HG03442 (cell line): ENCODE measurements at regions not wholly inside any gene's neighbourhood (a gene's known extent, or its start where the extent isn't known, plus 50 kb on each side); places are given as distances from the start of the nearest gene placed in this dataset.
"Not testable (repeated sequence)": the region's sequence is repeated elsewhere in the genome, so short reads cannot be mapped to it uniquely, and the experiment has no call there.

Experiments
- ATAC-seq: cut with Tn5 transposase; IDR thresholded peaks from one replicate; pipeline ENCODE4 v1.9.1; 2021; ENCODE audit warnings: mild to moderate bottlenecking, moderate library complexity; ENCODE audit not compliant: unreplicated experiment

DNA sequence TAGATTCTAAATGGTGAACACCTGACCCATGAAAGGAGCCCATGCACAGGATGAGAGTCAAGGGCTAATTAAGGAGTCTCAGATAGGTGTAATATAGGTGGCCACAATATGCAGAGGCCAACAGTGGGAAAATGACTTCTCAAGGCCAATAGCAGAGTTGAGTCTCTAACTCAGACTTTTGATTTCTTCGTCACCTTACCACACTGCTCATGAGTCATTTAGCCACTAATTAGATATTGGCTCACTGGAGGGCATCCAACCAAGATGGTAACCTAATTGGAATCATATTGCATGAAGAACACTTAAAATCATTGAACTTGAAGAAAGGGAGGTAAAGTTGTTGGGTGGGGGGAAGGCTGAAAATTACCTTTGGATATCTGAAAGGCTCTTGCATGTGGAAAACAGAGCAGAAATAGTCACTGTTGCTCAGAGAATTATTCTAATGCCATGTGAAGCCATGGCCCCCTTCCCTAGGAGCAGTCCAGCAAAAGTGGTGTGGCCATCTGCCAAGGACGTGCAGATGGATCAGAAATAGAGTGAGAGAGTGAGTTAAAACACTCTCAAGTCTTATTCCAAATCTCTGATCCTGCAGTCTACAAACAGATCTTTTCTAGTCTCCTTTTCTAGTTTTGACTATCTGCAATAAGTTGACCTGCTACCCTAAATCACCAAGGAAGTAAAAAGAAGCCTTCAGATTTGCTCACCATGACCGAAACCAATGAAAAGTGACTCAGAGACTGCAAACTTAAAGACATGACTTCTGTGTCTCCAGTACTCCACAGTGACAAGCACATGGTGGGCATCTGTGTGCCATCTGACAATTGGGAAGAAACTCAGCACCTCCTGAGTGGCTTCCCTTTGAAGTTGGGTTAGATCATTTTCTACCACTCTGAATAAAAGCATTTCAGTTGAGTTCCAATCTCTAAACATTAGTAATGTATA, 93.9 kb upstream of the C1QTNF7 start:
- ATAC-seq: no peak

DNA sequence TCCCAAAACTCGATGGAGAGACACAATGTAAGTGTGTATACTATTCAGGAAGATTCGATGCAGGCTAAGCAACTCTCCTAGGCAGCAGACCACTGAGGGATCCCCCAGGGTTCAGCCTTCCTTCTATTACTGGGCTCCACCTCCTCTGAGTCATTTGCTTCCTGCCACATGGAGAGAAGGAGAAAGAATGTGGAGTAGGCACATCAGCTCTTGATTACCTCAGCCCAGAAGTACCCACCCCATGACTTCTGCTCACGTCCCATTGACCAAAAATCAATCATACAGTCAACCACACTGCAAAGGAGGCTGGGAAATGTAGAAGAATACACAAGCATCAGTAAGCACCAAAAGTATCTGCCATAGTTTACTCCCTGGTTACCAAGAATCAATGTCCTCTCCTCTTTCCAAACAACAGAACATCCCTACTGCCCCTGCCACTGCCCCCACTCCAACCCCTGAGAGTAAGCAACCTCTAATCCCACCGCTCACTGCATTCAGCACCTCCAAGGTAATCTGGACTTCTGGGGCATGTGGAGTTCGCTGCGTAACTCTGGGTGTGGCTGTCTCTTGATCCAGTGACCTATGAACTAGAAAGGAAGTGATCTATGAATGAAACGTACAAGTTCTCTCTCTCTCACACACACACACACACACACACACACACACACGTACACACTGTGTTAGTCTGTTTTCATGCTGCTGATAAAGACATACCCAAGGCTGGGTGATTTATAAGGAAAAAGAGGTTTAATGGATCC, 91.2 kb upstream of the C1QTNF7 start:
- ATAC-seq: no peak

DNA sequence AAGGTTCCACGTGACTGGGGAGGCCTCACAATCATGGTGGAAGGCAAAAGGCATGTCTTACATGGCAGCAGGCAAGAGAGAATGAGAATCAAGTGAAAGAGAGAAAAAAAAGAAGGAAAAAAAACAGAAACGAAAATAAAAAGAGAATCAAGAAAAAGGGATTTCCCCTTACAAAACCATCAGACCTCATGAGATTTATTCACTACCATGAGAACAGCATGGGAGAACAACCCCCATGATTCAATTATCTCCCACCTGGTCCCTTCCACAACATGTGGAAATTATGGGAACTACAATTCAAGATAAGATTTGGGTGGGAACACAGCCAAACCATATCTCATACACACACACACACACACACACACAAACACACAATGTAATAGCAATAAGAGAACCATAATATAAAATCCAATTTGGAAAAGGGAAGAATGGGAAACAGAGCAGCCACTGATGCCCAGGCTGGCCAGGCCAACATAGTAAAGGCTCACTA, 90.6 kb upstream of the C1QTNF7 start:
- not testable (repeated sequence) for ATAC-seq

DNA sequence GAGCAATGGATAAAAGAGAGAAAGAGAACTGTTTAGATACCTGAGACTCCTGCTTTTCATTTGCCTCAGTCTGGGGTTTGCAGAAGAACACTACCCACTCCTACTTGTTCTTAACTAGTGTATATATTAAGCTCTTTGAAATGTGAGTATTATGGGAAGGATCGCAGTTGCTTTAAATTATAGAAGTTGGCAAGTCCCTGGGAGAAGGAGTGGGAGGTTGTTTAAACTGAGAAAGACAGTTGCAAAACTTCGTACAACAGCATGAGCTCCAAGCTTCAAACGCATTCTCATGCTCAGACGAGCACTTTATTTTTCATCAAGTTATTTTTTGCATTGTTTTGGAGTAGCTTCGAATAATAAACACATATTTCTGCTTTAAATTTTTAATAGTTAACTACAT, 88.1 kb upstream of the C1QTNF7 start:
- ATAC-seq: no peak

DNA sequence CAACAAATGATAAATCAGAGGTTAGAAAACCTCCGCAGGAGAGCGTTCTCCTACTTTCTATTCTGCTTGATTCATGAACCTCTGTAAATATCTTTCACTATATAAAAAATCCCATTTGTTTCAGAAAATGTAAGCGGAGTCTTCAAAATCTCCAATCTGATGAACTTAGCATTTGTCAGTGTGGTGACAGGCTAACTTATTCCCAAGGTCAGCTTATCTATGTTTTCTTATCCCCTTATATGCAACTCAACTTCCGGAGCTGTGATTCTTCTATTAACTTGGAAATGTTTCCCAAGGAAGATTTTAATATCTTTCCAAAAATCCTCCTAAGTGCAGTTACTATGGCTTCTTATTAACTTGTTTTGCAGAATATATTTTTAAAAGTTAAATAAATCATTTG, 87.5 kb upstream of the C1QTNF7 start:
- ATAC-seq: no peak

DNA sequence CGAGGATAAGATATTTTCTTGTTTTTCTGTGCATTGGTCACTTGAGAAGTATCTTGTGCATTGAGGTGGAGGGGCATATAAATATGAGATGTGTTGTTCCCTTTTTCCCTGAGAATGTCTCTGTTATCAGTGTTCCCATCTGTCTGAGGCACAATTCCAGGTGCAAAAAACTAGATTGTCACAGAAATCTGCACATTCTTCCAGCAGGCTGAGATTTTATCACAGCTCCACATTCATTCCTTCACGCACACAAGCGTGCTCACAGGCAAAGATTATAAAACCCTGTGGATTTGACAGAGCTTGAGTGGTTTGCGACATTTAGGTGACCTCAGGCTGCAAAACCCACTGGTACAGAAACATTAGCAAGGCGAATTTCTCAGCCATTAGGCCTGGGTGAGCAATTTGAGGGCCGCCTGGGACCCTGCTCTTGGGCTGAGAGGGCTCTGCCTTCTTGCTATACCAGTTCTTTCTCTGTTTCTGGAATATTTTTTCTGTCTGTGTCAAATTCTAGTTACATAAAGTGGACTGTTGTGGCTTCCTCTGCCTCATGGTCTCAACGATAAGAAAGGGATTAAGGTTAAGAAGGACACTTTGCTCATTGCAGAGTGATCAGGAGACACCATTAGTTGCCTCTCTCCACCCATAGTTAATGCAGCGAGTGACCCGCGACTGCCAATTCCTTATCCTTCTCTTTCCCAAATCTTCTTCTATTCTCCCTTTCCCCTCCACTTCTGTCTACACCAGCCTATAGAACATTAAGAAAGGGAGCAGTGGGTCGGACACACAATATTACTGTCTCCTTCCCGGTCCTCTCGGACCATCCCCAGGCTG, 86.7 kb upstream of the C1QTNF7 start:
- ATAC-seq: no peak

DNA sequence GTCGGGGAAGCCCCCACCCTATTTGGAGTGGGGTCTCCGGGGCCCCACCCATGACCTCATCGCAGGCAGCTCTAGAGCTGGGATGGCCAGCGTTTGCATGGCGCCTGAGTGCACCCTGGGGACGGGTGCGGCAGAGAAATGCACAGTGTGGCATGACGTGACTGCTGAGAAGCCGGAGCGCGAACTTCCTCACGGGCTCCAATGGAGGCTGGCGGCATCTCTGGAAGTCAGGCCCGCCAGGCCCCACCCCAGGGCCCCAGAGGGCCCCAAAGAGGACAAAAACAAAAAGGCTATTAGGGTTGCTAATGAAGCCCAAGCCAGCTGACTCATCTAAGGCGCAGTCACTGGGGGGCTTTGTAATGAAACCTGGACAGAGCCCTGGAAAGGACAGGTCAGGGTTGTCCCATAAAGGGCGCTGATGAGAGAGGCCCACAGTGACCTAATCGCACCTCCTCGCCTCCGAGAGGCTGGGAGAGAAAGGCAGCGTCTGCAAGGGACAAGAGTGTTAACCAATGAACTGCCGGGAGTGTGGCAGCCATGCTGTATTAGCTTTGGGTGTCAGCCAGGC, 86.0 kb upstream of the C1QTNF7 start:
- ATAC-seq: no peak

DNA sequence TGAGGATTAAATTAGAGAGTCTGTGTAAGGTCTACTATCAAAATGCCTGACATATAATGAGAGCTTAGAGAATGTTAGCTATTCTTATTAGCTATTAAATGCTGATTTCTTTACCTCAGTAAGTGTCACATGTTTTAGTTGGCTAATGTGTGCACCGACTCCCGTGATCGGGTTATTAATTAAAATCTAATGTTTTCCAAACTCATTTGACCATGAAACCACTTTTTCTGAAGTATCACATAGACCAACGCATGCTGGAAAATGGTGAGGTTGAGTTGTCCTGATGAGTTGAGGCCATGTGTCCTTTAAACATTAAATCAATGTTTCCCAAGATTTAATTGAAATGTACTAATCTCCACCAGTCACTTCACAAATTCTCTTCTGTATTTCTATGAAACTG, 84.8 kb upstream of the C1QTNF7 start:
- no peak for ATAC-seq

DNA sequence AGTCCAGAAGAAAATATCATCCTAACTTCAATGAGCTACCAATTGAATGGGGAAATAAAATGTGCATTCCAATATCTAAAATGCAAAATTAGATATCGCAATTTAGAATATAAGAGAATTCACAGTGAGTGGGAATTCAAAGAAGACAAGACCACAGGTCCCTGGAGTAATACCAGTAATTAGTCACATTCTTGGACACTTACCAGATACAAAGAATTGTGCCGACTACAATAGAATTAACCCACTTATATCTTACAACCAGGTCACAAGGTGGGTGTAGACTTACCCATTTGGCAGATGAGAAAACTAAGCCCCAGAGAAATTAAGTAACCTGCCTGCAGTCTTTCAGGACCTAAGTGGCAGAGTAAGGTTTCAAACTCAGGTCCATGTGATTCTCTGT, 84.3 kb upstream of the C1QTNF7 start:
- ATAC-seq: no peak

DNA sequence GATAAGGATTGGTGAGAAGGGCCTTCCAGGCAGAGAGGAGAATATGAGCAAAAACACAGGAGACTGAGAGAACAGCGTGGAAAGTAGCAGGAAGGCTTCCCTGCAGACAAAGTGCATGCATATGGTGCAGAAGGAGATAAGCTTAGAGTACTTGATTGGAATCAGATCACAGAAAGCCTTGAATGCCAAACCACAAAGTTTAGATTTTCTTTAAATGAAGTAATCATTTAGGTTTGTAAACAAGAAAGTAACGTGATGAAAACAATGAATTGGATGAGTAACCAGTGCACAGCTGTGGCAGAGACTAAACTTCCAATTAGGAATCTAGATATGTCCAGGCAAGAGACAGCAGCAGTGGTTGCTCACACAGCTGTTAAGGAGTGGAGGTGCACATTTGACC, 83.8 kb upstream of the C1QTNF7 start:
- no peak for ATAC-seq

DNA sequence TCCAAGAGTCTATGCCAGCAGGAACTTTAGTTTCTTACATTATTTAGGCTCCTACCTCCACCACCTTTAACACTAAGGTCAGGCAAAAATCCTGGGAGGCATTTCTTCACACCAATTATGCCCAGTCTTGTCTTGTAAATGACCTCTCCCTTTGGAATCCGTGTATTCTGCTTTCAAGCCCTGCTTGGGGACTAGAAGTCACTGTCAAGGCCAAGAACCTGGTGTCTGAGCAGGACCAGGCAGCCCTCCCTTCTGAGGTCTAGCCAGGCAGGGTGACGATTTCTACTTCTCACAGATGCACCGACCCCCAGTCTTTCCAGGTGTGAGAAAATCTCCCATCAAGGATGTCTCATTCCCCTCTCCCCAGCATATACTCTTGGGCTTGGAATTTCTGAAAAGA, 82.7 kb upstream of the C1QTNF7 start:
- no peak for ATAC-seq

DNA sequence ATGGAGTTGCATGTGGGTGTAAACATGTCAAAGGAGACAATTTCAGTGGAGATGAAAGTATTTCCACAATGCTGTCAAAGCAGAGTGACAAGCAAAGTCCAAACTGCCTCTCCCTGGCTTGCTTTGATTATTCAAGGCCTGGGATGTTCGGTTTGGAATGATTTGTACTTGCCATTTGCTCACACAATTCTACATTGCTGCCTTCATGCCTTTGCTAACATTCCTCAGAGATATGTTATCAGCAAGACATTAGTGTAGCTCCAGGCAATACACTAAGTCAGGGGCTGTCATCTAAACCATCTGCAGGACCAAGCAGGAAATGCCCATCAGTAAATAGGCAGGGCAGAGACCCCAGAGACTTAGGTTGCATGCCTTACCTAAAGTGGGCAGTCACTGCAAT, 79.6 kb upstream of the C1QTNF7 start:
- no peak for ATAC-seq

DNA sequence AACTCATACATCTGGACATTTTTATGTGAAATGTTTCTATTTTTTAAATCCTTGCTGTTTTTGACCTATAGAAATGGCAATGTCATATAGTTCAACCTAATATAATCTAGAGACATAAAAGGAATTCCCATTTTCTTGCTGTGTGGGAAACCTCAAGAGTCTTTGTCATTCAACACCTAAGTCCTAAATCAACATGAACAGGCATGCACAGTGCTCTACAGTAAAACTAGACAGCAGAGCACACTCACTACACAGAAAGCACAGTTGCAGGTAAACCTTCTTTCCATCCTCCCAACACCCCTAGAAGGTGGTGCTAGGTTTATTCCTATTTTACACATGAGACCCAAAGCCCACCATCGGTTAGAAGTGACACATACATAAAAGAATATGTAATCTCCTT, 79.1 kb upstream of the C1QTNF7 start:
- no peak for ATAC-seq

DNA sequence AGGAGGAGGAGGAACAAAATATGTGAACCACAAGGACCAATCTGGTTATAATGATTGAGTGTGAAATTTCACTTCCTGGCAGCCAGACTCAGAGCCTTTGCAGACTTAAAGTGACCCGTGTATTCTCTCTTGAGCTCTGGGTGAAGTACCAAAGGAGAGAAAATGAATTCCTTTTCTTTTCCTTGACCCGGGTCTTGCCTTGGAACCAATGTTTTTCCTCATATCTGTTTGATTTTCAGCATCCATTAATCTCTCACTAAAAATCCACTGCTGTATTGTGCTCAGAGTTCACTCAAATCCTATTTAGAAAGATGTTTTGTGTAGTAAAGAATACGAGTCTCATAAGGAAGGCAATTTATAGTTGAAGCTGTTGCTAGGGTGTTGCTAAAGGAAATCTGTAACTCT, 78.3 kb upstream of the C1QTNF7 start:
- ATAC-seq: no peak

DNA sequence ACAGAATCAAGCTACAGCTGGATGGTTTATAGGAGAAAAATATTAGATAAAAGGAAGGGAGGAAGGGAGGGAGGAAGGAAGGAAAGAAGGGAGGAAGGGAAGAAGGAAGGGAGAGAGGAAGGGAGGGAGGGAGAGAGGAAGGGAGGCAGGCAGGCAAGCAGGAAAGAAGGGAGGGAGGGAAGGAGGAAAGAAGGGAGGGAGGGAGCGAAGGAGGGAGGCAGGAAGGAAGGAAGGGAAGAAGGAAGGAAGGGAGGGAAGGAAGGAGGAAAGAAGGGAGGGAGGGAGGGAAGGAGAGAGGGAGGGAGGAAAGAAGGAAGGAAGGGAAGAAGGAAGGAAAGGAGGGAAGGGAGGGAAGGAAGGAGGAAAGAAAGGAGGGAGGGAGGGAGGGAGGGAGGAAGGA, 77.9 kb upstream of the C1QTNF7 start:
- ATAC-seq: no peak

DNA sequence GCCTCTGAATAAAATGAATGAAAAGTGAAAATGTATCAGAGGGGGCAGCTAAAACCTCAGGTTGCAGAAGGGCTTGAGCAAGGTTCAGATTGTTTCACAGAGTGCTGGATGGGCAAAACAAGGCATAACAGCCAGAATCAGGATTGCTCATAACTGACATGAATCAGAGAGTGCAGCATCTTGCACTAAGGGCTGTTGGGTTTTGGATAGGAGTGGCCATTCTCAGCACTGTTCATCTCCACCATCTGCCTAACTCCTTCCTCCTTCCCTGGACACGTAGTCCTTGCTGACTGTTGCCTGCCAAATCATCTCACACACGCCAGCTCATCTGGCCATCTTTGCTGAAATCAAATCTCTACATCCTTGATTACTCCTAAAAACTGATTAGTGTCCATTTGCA, 75.3 kb upstream of the C1QTNF7 start:
- no peak for ATAC-seq

DNA sequence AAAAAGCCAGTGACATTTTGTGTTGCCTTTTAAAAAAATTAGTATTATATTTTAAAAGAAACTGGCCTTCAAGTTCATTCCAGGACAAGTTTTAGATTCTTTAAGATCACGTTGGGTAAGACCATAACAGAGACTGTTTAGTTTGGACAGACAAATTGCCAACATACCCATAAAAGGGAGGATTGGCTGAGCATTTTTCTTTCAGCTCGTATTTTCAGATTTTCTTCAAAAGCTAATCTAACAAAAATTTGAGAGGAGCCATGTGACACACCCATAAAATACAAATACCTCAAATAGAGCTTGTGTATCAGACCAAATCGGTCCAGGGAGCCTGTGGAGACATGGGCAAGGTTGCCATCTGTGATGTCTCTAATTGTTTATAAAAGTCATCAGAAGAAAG, 74.6 kb upstream of the C1QTNF7 start:
- no peak for ATAC-seq

DNA sequence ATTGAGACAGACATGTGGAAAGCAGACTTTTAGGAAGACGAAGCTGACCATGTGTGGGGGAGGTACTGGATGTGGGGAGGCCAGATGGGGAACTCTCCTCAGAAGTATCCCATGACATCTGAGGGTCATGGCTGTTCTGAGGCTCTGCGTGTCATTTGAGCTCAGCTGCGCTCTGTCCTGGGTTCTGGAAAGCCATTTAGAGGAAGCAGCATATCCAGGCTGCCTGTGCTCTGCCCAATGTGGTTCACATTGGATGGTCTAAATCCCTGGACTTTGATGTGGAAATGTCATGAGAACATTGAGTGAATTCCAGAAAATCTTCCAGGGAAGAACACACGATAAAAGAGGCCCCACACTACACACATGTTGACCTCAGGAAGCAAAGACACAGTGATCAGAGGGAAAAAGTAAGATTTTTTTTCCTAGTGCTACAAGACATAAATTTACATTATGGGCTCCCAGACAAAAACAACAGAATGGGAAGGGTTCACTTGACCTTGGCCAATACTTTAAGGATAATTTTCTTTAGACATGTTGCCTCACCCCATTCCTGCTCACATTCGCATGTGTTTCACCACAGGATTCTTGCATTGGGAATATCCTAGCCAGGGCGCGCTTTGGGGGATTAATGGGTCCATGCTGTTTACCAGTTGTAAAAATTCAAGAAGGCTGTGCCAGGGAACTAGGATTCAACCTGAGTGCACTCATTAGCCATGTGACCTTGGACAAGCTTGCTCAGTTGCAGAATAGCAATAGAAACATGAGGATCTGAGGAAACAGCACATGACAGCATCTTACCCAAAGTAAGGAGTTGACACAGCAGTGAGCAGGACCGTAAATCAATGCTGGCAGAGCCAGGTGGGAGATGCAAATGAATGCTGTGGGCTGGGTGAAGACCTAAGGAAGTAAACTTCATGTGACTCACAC, 73.2 kb upstream of the C1QTNF7 start:
- no peak for ATAC-seq

DNA sequence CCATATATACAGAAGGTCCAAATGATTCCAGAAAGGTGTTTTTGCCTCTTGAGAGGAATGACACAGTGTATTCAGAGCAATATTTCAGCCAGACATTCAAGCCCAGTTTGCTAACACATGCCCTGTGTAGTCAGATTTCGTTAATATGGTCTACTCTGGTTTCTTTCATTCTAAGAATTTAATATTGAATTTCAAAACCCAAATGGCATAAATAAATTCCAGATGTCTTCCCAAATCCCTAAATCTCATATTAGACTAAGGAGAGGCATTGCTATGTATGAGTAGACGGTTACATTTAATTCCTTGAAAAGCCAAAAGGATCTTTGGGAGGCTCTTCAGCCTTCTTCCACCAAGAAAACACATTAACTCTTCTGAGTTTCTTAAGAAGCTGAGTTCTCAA, 66.3 kb upstream of the C1QTNF7 start:
- ATAC-seq: no peak

DNA sequence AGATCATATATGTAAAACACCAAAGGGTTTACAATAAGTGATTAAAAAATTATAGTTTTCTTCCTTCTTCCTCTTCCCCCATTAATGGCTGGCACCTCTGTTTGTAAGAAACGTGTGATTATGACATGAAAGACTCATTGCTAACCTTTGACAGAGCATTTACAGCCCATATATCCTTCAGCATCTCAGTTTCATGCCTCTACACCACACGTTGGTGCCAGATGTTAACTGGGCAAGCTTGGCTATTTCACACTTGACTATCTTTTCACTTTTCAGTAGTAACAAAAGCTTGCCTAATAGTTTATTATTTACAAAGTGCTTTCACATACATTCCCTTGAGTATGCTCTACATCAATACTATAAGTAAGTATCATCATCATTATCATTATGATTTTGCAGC, 65.3 kb upstream of the C1QTNF7 start:
- no peak for ATAC-seq
